B cell (primary cell): ENCODE measurements at regions not wholly inside any gene's neighbourhood (a gene's known extent, or its start where the extent isn't known, plus 50 kb on each side); places are given as distances from the start of the nearest gene placed in this dataset.

Experiments used
- ATAC-seq: fragments of 200-7000 bp; cut with Tn5 transposase; one replicate; pipeline ENCODE4 v1.10.0; 2021; ENCODE audit warnings: low read depth, mild to moderate bottlenecking, moderate number of reproducible peaks, moderate library complexity
- CTCF ChIA-PET: fragments of 350-600 bp; sonication (Branson Sonifier 250); formaldehyde crosslinking; loops from one replicate; lab custom pipeline; 2021; ENCODE audit warnings: antibody characterized with exemption, inconsistent platforms; lab: Charles Lee
- POLR2A ChIA-PET: fragments of 350-600 bp; sonication (Branson Sonifier 250); formaldehyde crosslinking; loops from one replicate; lab custom pipeline; 2021; ENCODE audit warnings: antibody characterized with exemption; lab: Charles Lee
- DNase-seq: peaks from one replicate; pipeline ENCODE4 v3.0.0; 2013
- H2AFZ ChIP-seq: 2 replicates; pipeline ENCODE4 v1.6.1; 2012; ENCODE audit warnings: mild to moderate bottlenecking, low read depth, low read length; ENCODE audit not compliant: insufficient read depth, poor library complexity, severe bottlenecking
- H3K27ac ChIP-seq, 2 donors: 1 replicate in 1 of 2; 2 replicates in 1 of 2; pipeline ENCODE4 v1.5.1; 2012 to 2013; ENCODE audit warnings: low read length in 2 of 2, mild to moderate bottlenecking in 2 of 2, moderate library complexity in 1 of 2
- H3K27me3 ChIP-seq, 4 experiments: fragments of 200-600 bp in 1 of 4; sonication (generic) in 1 of 4; replicated peaks in 1 of 4; 1 replicate in 2 of 4; 2 replicates in 2 of 4; pipeline versions ENCODE4 v1.6.1 to v1.7.0; 2013 to 2016; ENCODE audit warnings: low read length in 3 of 4, mild to moderate bottlenecking in 2 of 4, mixed read lengths in 1 of 4, moderate library complexity in 1 of 4; ENCODE audit not compliant: insufficient read depth in 4 of 4, control insufficient read depth in 3 of 4; ENCODE audit errors: control extremely low read depth in 1 of 4
- H3K36me3 ChIP-seq, 2 experiments: replicated peaks in 1 of 2; 1 replicate in 1 of 2; 2 replicates in 1 of 2; pipeline versions ENCODE4 v1.6.1 to v1.7.1; 2013; ENCODE audit warnings: low read length in 1 of 2; ENCODE audit not compliant: insufficient read depth in 2 of 2, control insufficient read depth in 1 of 2; ENCODE audit errors: control extremely low read depth in 1 of 2, extremely low read depth in 1 of 2
- H3K4me1 ChIP-seq, 2 donors: fragments of 200-600 bp in 1 of 2; sonication (generic) in 1 of 2; 1 replicate in 1 of 2; 2 replicates in 1 of 2; pipeline versions ENCODE4 v1.5.1 to v1.6.1; 2013 to 2017; ENCODE audit warnings: low read length in 2 of 2; ENCODE audit not compliant: control insufficient read depth in 2 of 2, insufficient read depth in 2 of 2
- H3K4me2 ChIP-seq: replicated peaks from 2 replicates; pipeline ENCODE3; 2012; ENCODE audit warnings: mild to moderate bottlenecking, low read depth, low read length; ENCODE audit not compliant: poor library complexity, severe bottlenecking
- H3K4me3 ChIP-seq, 5 experiments: fragments of 200-600 bp in 1 of 5; sonication (generic) in 1 of 5; 1 replicate in 3 of 5; 2 replicates in 2 of 5; pipeline versions ENCODE4 v1.5.1 to v1.7.0; 2011 to 2016; ENCODE audit warnings: low read length in 4 of 5, mild to moderate bottlenecking in 4 of 5, low read depth in 2 of 5, control low read depth in 1 of 5, moderate library complexity in 1 of 5; ENCODE audit not compliant: insufficient read depth in 1 of 5; ENCODE audit errors: control extremely low read depth in 1 of 5, extremely low read depth in 1 of 5
- H3K79me2 ChIP-seq: fragments of 200-600 bp; sonication (generic); one replicate; pipeline ENCODE4 v1.6.0; 2016; ENCODE audit warnings: low read length; ENCODE audit not compliant: control insufficient read depth, insufficient read depth
- H3K9ac ChIP-seq: fragments of 200-600 bp; sonication (generic); 2 replicates; pipeline ENCODE4 v1.6.1; 2017; ENCODE audit warnings: mild to moderate bottlenecking, low read length, moderate library complexity
- H3K9me3 ChIP-seq, 3 donors: one replicate each; pipeline versions ENCODE4 v1.6.1 to v1.7.1; 2013; ENCODE audit warnings: low read length in 2 of 3; ENCODE audit not compliant: control insufficient read depth in 2 of 3, insufficient read depth in 1 of 3; ENCODE audit errors: control extremely low read depth in 1 of 3
- H4K20me1 ChIP-seq: 2 replicates; pipeline ENCODE4 v1.6.0; 2012; ENCODE audit warnings: mild to moderate bottlenecking, low read length; ENCODE audit not compliant: insufficient read depth, control insufficient read depth, poor library complexity, severe bottlenecking
- H3K27ac Mint-ChIP-seq: one replicate; pipeline ENCODE4 v1.8.0; 2021; ENCODE audit warnings: mixed read lengths
- H3K27me3 Mint-ChIP-seq: one replicate; pipeline ENCODE4 v1.8.0; 2021; ENCODE audit warnings: mixed read lengths
- H3K4me1 Mint-ChIP-seq: one replicate; pipeline ENCODE4 v1.8.0; 2021; ENCODE audit warnings: mixed read lengths
- H3K4me3 Mint-ChIP-seq: one replicate; pipeline ENCODE4 v1.8.0; 2021; ENCODE audit warnings: mixed read lengths
- H3K9me3 Mint-ChIP-seq: one replicate; pipeline ENCODE4 v1.8.0; 2022; ENCODE audit warnings: mixed read lengths; ENCODE audit not compliant: insufficient read depth
- EZH2 ChIP-seq: IDR thresholded peaks from 2 replicates; pipeline ENCODE4 v1.6.1; 2012; ENCODE audit warnings: borderline replicate concordance, low read depth, mild to moderate bottlenecking, moderate library complexity, low read length; ENCODE audit not compliant: insufficient read depth, poor library complexity, severe bottlenecking
- WGBS: methylation state at CpG from one replicate; pipeline ENCODE4 v1.1.5; 2013; ENCODE audit warnings: missing lambda C conversion rate; ENCODE audit not compliant: insufficient coverage; 5-methylcytosine and 5-hydroxymethylcytosine counted together
- intact Hi-C: fragments of 100-400 bp; cut with micrococcal nuclease; formaldehyde crosslinking; loops from one replicate; pipeline ENCODE4 v1.10.0; 2022
- TF ChIP-seq, protein P1 (sequence below): fragments of 200-600 bp; IDR thresholded peaks from one replicate; pipeline ENCODE4 v1.8.0; 2022; ENCODE audit warnings: antibody characterized with exemption, mild to moderate bottlenecking

DNA sequence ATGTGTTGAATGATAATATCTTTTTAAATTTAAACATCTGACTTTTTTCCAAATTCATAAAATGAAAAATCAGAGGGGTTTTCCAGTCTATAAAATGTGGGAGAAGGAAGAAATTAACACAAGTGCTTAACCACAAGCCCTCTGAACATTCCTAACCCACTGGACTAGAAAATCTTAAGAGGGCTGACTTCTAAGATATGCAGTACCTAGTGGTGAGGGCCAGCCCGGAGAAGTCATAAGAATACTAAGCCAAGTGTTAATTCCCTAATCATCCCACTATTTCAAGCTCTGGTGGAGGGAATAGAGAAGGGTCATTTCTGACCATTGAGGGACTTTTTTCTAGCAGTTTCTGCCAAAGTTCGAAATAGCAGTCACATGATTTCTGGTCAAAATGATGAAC lies 86.9 kb upstream of the NEIL3 start:
- Histone ChIP-seq H3K9ac (no peak overlapping the region), H3K27ac (no peak overlapping the region), H3K79me2 (no peaks in the 10 kb centered on the region), H2AFZ (no peak overlapping the region), H3K9me3 (peaks cover 0 to 2% (median 0%) of the 10 kb centered on the region in 3 donors), H3K36me3 (no peaks in the 10 kb centered on the region), H3K4me2 (no peak overlapping the region), H4K20me1 (no peaks in the 10 kb centered on the region), H3K4me3 (no peak overlapping the region), H3K27me3 (no peaks in the 10 kb centered on the region), H3K4me1 (no peaks in the 10 kb centered on the region)
- TF ChIP-seq, protein P1, sequence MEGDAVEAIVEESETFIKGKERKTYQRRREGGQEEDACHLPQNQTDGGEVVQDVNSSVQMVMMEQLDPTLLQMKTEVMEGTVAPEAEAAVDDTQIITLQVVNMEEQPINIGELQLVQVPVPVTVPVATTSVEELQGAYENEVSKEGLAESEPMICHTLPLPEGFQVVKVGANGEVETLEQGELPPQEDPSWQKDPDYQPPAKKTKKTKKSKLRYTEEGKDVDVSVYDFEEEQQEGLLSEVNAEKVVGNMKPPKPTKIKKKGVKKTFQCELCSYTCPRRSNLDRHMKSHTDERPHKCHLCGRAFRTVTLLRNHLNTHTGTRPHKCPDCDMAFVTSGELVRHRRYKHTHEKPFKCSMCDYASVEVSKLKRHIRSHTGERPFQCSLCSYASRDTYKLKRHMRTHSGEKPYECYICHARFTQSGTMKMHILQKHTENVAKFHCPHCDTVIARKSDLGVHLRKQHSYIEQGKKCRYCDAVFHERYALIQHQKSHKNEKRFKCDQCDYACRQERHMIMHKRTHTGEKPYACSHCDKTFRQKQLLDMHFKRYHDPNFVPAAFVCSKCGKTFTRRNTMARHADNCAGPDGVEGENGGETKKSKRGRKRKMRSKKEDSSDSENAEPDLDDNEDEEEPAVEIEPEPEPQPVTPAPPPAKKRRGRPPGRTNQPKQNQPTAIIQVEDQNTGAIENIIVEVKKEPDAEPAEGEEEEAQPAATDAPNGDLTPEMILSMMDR = no peak
- Mint-ChIP-seq H3K27me3 (no peaks in the 10 kb centered on the region), H3K27ac (no peak overlapping the region), H3K9me3 (no peaks in the 10 kb centered on the region), H3K4me3 (no peak overlapping the region), H3K4me1 (no peaks in the 10 kb centered on the region)
- WGBS = no CpG with 5 or more reads among the region's 2 CpGs
- intact Hi-C loops = no loop called here
- ChIA-PET POLR2A (no interaction called here), CTCF (no interaction called here)
- no peak for DNase-seq
- ATAC-seq = no peak

DNA sequence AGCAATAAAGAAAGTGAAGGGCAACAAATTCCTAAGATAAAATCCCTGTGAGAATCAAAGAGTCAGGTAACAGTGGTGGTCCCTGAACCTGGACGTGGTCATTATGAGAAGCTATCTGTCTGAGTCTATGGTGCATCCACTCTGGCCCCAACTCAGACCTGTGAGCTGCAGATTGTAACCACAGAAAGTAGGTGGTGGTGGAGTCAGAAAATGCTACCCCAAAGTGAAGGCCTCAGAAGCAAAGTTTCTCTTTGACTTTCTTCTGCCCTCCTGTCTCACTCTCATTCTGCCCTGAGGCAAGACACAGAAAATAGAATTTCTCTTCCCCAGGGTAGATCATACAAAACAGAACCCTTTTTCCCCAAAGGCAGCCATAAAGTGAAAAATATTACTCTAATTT lies 84.1 kb upstream of the NEIL3 start:
- Histone ChIP-seq H3K4me2 (no peak overlapping the region), H3K79me2 (no peaks in the 10 kb centered on the region), H3K27ac (no peak overlapping the region), H3K27me3 (no peaks in the 10 kb centered on the region), H3K4me3 (no peak overlapping the region), H2AFZ (peak overlapping the region; percentile 16), H3K36me3 (no peaks in the 10 kb centered on the region), H3K4me1 (no peaks in the 10 kb centered on the region), H3K9ac (no peak overlapping the region), H3K9me3 (peaks cover 0 to 2% (median 0%) of the 10 kb centered on the region in 3 donors), H4K20me1 (no peaks in the 10 kb centered on the region)
- Mint-ChIP-seq H3K4me3 (no peak overlapping the region), H3K27me3 (no peaks in the 10 kb centered on the region), H3K9me3 (no peaks in the 10 kb centered on the region), H3K27ac (no peak overlapping the region), H3K4me1 (peaks cover 3% of the 10 kb centered on the region)
- DNase-seq (no peak), ATAC-seq (no peak)
- CTCF ChIA-PET = no interaction called here
- no peak for TF ChIP-seq EZH2
- TF ChIP-seq, protein P1 = no peak
- intact Hi-C loops = no loop called here
- POLR2A ChIA-PET = no interaction called here
- WGBS = 75% methylated on average over 1 of the region's 1 CpG
